Natural killer cell treated with Interleukin-12 subunit alpha and Interleukin-12 subunit beta and Interleukin-15 and Interleukin-18, amount 100 ng/mL, for 72 hours (primary cell): ENCODE measurements at regions not wholly inside any gene's neighbourhood (a gene's known extent, or its start where the extent isn't known, plus 50 kb on each side); places are given as distances from the start of the nearest gene placed in this dataset.

Source experiments
- ATAC-seq, 2 donors: fragments of 150-1000 bp; cut with Tn5 transposase in 1 of 2; sonication (Bioruptor Pico), chemical (Tn5 transposase) in 1 of 2; 2 replicates each; pipeline ENCODE4 v1.10.0; 2021
- DNase-seq: peaks from one replicate; pipeline ENCODE4 v3.0.0; 2022; ENCODE audit warnings: low spot score
- H3K27ac Mint-ChIP-seq, 2 donors: 1 replicate in 1 of 2; 2 replicates in 1 of 2; pipeline ENCODE4 v1.8.0; 2022; ENCODE audit warnings: mixed read lengths in 2 of 2, mild to moderate bottlenecking in 1 of 2, moderate library complexity in 1 of 2
- H3K27me3 Mint-ChIP-seq, 2 donors: 1 replicate in 1 of 2; 2 replicates in 1 of 2; pipeline ENCODE4 v1.8.0; 2022; ENCODE audit warnings: mixed read lengths in 2 of 2
- H3K36me3 Mint-ChIP-seq: one replicate; pipeline ENCODE4 v1.8.0; 2022; ENCODE audit warnings: mixed read lengths
- H3K4me1 Mint-ChIP-seq, 2 donors: 1 replicate in 1 of 2; 2 replicates in 1 of 2; pipeline ENCODE4 v1.8.0; 2022; ENCODE audit warnings: low read depth in 2 of 2, mixed read lengths in 2 of 2, mild to moderate bottlenecking in 1 of 2
- H3K4me3 Mint-ChIP-seq: one replicate; pipeline ENCODE4 v1.8.0; 2022; ENCODE audit warnings: mixed read lengths
- H3K9me3 Mint-ChIP-seq: 2 replicates; pipeline ENCODE4 v1.8.0; 2022; ENCODE audit warnings: mixed read lengths

DNA sequence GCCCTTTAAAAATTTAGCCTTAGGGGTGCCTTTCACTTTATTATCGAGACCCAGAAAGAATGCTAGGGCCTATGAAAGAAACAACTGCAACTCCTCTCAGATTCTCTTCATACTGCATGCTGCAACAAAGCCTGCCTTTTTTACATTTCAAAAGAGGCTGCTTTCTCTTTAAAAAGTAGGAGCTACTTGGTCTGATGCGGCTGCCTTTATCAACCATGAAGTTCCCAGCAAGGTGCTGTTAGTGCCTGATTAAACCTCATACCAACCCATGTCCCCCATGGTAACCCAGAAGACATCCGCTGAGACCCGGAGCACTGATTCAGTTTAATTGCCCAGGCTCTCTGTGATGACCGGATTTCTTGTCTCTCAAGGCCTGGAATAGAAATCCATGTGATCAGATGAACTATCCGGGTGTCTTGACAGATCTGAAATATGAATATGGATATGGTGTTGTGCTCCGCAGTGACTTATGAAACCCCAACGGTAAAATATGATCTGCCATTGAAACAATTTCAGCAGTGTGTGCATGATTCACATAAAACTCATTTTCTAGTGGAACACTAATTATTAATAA, 368.3 kb downstream of the ZNF521 start:
- Mint-ChIP-seq H3K27me3 (peaks cover 13 to 18% of the 10 kb centered on the region in 2 donors), H3K4me1 (no peaks in the 10 kb centered on the region), H3K9me3 (no peaks in the 10 kb centered on the region), H3K36me3 (no peaks in the 10 kb centered on the region), H3K27ac (no peak overlapping the region), H3K4me3 (no peak overlapping the region)
- ATAC-seq = no peak
- no peak for DNase-seq

DNA sequence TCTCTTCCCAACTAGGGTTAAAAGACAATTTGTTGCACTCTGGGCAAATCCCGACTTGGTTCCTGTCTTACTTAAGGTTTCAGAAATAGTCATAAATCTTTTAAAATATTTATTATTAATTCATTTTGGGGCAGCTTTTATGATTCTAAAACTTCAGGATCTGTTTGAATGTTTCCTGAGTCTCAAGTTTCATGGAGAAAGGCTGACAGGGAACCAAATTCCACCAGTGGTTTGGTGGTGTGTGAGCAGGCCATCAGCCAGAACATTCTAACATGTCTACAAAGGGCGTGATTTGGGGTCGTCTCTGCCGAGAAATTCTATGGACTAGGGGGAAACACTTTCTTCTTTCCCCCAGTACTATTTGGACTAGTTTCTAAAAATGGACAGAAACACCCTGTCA, 366.4 kb downstream of the ZNF521 start:
- ATAC-seq = no peak
- Mint-ChIP-seq H3K9me3 (no peaks in the 10 kb centered on the region), H3K4me1 (no peaks in the 10 kb centered on the region), H3K4me3 (no peak overlapping the region), H3K27me3 (peaks cover 10 to 18% of the 10 kb centered on the region in 2 donors), H3K27ac (no peak overlapping the region), H3K36me3 (no peaks in the 10 kb centered on the region)
- DNase-seq = no peak

DNA sequence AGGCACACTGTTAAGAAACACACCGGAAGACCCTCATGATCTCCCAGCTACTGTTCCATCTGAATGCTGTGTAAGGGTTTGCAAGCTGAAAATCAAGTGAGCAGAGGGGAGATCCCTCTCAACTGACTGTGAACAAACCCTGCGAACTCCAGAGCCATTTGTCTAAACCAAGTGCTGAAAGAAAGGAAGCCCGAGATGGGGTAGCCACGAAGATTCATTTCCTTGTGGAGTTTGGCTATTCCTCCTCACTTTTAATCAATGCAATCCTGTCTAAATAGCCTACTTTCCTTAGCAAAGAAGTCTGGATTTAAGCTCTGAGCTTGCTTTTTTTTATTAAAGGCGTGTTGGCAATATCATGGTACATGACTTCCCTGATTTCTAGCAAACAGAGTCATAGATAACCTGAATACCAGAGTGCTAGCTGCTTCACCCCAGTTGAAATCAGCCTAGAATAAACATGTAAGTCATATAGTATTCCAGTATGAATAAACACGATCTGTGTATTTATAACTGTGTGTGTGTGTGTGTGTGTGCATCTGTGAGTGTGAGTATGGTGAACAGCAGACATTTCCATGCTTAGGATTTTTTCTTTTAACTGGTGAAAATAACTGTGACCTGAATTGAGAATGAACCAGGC, 365.2 kb downstream of the ZNF521 start:
- Mint-ChIP-seq H3K9me3 (no peaks in the 10 kb centered on the region), H3K27me3 (peaks cover 12 to 18% of the 10 kb centered on the region in 2 donors), H3K27ac (no peak overlapping the region), H3K4me1 (no peaks in the 10 kb centered on the region), H3K36me3 (no peaks in the 10 kb centered on the region), H3K4me3 (no peak overlapping the region)
- ATAC-seq (no peak), DNase-seq (no peak)

DNA sequence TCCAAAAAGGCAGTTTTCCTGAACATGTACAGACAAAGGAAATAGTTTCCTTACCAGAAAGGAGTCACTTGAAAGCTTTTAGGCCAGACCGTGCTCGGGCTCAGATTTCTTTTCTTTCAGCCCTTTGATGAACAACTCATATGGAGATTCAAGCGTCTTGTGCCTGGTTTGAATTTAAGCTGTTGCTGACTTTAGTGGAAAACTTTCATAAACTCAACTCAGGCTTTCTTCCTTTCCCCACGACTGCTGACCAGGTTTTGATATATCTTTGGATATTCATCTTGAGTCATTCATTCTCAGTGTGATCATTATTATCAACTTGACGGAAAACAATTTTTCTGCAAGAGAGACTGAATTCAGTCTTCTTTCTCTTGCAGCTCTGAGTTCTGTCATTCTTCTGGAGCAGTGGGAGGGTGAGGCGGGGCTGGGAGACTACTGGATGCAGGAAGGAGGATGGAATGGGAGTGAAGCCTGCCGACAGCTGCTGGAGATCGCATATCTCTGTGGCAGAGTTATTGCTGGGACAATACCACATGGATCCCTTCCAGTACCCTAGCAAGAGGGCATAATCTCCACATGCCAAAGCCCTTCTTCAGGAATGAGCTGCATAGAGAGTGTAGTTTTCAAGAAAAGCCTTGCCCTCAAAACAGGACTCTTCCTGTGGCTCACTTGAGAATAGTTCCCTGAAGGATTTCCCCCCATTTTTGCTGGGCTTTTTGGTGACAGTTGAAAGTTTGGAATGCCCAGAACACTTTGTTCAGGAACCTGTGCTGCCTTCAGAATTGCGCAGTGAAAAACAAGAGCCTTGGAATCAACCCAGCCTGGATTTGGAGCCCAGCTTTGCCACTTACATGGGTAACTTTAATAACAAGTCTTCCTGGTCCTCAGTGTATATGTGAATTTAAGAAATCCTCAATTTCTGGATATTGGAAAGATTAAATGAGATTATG, 364.4 kb downstream of the ZNF521 start:
- peaks cover 11 to 18% of the 10 kb centered on the region in 2 donors for H3K27me3 Mint-ChIP-seq
- no peaks in the 10 kb centered on the region for H3K36me3 Mint-ChIP-seq
- H3K4me3 Mint-ChIP-seq = no peak overlapping the region

DNA sequence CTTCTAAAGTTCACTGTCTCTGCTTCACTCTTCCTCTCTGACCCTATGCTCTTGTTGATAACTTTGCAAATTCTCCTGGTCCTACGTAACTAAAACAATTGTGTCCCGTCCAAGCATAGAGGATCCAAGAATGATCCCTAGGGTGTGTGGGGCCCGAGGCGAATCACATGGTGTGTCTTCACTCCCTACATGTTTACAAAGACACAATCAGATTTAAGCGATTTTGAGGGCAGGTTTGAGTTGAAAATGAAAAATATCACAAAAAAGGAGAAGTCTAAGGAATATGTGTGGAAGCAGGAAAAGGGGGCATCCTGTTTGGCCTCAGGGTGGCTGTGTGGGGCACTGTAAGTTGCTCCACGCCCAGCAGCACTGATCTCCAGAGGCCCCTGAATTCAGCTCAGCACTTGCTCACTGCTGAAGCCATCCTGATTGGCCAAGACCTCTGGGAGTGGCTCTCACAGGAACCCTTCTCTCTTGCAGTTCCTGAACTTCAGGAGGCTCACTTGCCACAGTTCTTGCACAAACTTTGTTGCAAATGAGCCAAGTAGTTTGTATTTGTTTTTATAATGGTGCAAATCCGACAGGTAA, 363.6 kb downstream of the ZNF521 start:
- ATAC-seq (no peak), DNase-seq (no peak)
- no peaks in the 10 kb centered on the region for H3K4me1 Mint-ChIP-seq
- H3K4me3 Mint-ChIP-seq = no peak overlapping the region
- H3K9me3 Mint-ChIP-seq = no peaks in the 10 kb centered on the region
- H3K27ac Mint-ChIP-seq = no peak overlapping the region
- H3K27me3 Mint-ChIP-seq = peaks cover 11 to 18% of the 10 kb centered on the region in 2 donors
- no peaks in the 10 kb centered on the region for H3K36me3 Mint-ChIP-seq

More for the DNA sequence above, 364.4 kb downstream of the ZNF521 start:
- DNase-seq (no peak), ATAC-seq (no peak)
- H3K9me3 Mint-ChIP-seq = no peaks in the 10 kb centered on the region
- H3K27ac Mint-ChIP-seq = no peak overlapping the region
- no peaks in the 10 kb centered on the region for H3K4me1 Mint-ChIP-seq

DNA sequence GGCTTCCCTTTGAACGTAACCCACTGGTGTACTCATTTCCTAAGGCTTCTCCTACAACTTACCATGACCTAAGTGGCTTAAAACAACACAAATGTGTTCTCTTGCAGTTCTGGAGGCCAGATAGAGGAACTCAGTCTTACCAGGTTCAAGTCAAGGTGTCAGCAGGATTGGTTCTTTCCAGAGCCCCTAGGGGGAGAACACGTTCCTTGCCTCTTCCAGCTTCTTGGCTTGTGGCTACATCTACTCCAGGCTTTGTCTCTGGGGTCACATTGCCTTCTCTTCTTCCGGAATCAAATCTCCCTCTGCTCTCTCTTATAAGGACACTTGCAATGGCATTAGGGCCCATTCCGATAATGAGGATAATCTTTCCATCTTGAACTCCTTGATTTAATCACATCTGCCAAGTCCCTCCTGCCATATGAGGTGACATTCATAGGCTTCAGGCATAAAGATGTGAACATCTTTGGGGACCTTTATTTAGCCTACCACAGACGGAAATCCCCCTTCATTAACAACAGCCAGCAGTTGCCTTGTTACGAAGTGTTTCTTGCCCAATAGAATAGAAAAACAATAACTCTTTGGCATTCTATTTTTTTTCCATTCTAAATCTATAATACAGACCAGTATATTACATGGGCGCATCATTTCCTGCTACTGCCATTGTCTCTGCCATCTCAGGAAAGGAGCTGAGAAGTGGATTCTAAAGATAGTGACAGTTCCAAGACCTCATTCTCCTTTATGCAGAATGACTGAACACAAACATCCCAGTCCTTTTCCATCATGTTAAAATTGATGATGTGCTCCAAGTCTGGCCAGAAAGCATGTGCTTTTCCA, 362.0 kb downstream of the ZNF521 start:
- DNase-seq = no peak
- H3K4me3 Mint-ChIP-seq = no peak overlapping the region
- no peaks in the 10 kb centered on the region for H3K36me3 Mint-ChIP-seq
- no peak for ATAC-seq
- H3K27me3 Mint-ChIP-seq = peaks cover 9 to 13% of the 10 kb centered on the region in 2 donors
- no peak overlapping the region for H3K27ac Mint-ChIP-seq
- no peaks in the 10 kb centered on the region for H3K9me3 Mint-ChIP-seq
- no peaks in the 10 kb centered on the region for H3K4me1 Mint-ChIP-seq

DNA sequence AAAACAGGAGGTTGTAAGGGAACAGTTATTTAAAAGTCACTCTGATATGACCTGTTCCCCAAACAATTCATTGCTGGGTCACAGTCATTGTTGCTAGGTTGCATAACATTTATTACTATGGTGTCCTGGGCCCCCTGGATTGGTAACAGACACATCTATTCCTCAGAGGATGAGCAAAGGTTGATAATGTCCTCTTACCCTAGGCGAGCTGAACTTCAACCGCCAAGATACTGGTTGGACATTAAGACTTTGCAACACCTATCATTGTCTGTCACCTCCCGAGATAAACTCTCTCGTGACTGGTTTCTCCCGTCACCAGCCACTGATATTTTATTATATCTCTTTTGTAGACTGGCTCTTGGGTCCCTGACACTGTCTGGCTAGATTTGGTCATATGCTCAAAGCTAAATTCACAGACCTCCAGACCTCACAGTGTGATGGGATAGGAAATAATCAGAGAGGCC, 361.3 kb downstream of the ZNF521 start:
- H3K36me3 Mint-ChIP-seq = no peaks in the 10 kb centered on the region
- no peak overlapping the region for H3K27ac Mint-ChIP-seq
- H3K4me3 Mint-ChIP-seq = no peak overlapping the region
- ATAC-seq (no peak), DNase-seq (no peak)
- H3K9me3 Mint-ChIP-seq = no peaks in the 10 kb centered on the region
- peaks cover 8 to 9% of the 10 kb centered on the region in 2 donors for H3K27me3 Mint-ChIP-seq
- H3K4me1 Mint-ChIP-seq = no peaks in the 10 kb centered on the region

DNA sequence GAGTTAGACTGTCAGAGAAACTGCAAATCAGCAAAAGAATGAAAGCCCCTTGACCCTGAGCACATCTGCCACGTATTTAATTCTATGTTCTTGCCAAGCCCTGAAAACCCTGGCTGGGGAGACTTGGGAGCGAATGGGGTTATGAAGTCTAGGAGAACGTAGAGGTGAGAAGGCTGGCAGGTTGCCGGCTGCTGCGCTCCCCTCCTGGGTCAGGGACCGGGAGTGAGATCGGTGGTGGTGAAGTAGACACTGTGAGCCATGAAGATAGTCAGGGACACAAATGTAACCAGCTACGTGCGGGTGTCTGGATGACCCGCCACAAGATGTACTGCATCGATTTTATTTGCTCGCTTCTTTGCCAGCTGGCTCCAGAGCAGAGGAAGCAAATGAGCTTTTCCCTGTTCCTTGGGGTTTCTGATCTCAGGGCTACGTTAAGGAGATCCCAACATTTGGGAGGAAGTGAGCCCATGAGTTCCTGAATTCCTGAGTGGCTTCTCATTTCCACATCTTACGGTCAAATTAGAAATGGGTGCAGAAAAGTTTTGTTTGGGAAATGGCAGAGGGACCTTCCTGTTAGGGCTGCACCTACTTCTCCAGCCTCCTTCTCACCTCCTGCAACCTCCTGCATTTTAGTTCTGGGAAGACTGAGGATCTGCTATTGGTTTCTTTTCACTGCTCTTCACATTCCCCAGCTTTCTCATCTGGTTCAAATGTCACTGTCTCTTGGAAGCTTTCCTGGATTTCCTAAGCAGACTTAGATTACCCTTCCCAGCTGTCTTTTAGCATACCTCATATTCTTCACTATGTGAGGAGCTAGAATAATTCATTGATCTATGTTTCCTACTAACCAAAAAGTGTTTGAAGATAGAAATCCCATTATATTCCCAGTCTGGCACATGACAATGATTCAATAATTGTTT, 360.6 kb downstream of the ZNF521 start:
- no peak overlapping the region for H3K4me3 Mint-ChIP-seq
- H3K4me1 Mint-ChIP-seq = no peaks in the 10 kb centered on the region
- no peak overlapping the region for H3K27ac Mint-ChIP-seq
- no peak for DNase-seq
- H3K36me3 Mint-ChIP-seq = no peaks in the 10 kb centered on the region
- no peaks in the 10 kb centered on the region for H3K9me3 Mint-ChIP-seq
- no peak for ATAC-seq
- H3K27me3 Mint-ChIP-seq = peaks cover 2 to 6% of the 10 kb centered on the region in 2 donors

DNA sequence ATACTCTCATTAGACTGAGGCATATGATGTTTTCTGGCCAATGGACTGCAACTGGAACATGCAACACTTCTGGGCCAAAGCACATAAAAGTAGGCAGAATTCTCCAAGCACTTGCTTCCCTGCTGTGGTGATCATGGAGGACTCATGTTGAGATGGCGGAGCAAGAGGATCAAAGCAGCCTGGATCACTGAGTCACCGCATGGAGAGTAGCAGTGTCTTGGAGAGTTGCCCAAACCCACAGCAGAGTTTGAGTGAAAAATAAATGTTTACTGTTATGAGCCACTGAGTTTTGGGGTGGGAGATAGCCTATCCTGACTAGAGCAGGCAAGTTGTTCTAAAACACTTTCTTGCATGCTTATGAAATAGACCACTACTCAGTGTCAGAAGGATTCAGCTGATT, 359.5 kb downstream of the ZNF521 start:
- H3K27ac Mint-ChIP-seq = no peak overlapping the region
- H3K36me3 Mint-ChIP-seq = no peaks in the 10 kb centered on the region
- H3K4me3 Mint-ChIP-seq = no peak overlapping the region
- peaks cover 0 to 9% of the 10 kb centered on the region in 2 donors for H3K27me3 Mint-ChIP-seq
- ATAC-seq = no peak
- H3K4me1 Mint-ChIP-seq = no peaks in the 10 kb centered on the region
- no peaks in the 10 kb centered on the region for H3K9me3 Mint-ChIP-seq
- no peak for DNase-seq

DNA sequence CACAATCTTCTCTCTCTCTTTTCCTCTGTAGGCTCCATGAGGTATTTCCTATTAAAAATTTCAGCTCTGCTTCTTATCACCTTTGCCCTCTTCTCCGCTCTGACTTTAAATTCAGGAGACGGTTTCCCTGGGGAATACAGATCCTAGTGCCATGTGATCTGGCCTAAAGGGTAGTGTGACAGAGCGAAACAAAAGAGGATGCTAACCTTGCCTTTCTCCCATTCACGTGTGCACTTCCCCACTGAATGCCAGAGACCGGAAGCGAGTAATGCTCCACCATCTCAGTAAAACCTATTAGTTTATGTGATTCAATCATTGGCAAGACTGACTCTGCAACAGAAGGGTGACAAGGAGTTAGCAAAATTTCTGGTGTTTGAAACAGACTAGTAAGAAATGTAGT, 358.3 kb downstream of the ZNF521 start:
- Mint-ChIP-seq H3K36me3 (no peaks in the 10 kb centered on the region), H3K27ac (no peak overlapping the region), H3K4me3 (no peak overlapping the region), H3K4me1 (no peaks in the 10 kb centered on the region), H3K9me3 (no peaks in the 10 kb centered on the region), H3K27me3 (peaks cover 0 to 9% of the 10 kb centered on the region in 2 donors)
- no peak for DNase-seq
- ATAC-seq = no peak

DNA sequence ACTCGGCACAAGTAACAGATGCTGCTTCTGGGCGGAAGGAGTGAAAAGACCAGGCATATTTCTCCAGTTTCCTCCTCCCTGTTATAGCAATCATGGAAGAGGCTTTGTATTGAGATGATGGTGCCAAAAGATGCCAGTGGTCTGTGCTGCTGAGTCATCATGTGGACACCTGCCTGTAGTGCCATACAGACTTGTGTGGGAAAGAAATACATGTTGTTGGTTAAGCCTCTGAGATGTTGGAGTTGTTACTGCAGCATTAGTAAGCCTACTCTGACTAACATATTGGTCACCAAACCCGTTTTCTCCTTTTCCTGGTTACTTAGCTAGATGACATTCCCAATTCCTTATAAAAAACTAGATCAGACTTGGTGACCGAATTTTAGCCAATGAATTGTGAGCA, 356.9 kb downstream of the ZNF521 start:
- Mint-ChIP-seq H3K4me1 (no peaks in the 10 kb centered on the region), H3K9me3 (peaks cover 7% of the 10 kb centered on the region), H3K36me3 (peaks cover 6% of the 10 kb centered on the region), H3K4me3 (no peak overlapping the region), H3K27me3 (peaks cover 0 to 9% of the 10 kb centered on the region in 2 donors), H3K27ac (no peak overlapping the region)
- DNase-seq (no peak), ATAC-seq (no peak)

DNA sequence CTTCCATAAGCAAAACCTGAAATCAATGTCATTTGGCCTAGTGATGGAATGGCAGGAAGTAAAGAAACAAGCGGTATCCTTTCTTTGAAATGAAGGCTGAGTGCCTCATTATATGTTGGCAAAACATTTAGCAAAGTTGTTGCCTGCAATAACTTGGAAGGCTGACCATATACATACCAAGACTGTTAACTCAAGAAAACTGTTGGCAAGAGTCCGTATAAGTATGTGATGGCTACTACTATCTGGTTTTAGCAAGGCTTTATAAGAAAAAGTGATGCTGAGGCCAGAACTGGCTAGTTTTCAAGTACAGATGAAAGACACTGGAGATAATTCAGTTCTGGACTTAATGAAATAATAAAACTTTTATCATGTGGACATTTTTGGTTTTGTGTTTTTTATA, 356.2 kb downstream of the ZNF521 start:
- H3K36me3 Mint-ChIP-seq = peaks cover 6% of the 10 kb centered on the region
- DNase-seq (no peak), ATAC-seq (no peak)
- H3K4me1 Mint-ChIP-seq = no peaks in the 10 kb centered on the region
- no peak overlapping the region for H3K27ac Mint-ChIP-seq
- peaks cover 7% of the 10 kb centered on the region for H3K9me3 Mint-ChIP-seq
- peaks cover 0 to 9% of the 10 kb centered on the region in 2 donors for H3K27me3 Mint-ChIP-seq
- no peak overlapping the region for H3K4me3 Mint-ChIP-seq
